ENCODE measurements at regions not wholly inside any gene's neighbourhood (a gene's known extent, or its start where the extent isn't known, plus 50 kb on each side); places are given as distances from the start of the nearest gene placed in this dataset.

DNA sequence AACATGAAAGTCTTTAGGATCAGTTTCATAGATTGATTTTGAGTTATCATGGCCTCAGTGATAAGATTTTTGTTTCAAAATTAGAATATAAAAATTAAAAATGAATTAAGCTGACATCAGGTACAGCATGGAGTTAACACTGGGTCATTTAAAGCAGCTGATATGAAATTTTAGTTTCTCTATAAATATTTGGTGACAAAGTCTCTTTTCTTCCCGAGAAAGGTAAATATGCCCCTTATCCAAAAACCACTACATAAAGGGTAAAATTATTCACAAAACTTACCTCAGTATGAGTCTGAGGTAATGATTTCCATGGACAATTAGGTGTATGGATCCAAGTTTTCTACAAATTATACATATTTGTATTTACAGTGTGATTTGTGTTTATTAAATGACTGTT, 121.5 kb upstream of the PJA2 start:
- no peak for DNase-seq (ENCODE audit: low read depth)

DNA sequence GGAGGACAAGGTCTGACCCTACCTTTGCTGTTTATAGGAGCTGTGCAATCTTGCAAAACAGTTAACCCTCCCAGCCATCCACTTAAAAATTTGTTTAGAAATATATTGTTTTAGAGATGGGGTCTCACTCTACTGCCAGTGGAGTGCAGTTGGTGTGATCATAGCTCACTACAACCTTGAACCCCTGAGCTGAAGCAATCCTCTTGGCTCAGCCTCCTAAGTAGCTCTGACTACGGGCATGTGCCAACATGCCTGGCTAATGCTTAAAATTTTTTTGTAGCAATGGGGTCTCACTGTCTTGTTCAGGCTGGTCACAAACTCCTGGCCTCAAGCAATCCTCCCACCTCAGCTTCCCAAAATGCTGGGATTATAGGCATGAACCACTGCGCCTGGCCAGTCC, 120.2 kb upstream of the PJA2 start:
- no peak for DNase-seq (ENCODE audit: low read depth)

DNA sequence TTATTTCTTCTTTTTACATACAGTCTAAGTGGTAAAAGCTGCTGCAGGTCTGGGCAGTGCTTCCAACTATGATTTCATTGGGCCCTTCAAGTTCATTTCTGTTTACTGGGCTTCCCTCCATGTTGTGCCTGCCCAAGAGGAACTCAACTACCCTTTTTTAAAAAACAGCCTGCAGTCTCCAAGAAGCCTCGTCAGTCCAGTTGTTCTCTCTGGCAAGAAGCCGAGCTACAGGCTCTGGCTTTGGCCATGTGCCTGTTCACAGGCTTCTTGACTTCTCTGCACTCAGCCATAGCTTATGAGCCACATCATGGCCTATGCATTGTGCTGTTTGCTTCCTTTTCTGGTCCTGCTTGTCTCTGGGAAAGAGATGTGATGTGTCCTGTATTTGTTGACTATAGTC, 119.7 kb upstream of the PJA2 start:
- DNase-seq (ENCODE audit: low read depth): no peak

DNA sequence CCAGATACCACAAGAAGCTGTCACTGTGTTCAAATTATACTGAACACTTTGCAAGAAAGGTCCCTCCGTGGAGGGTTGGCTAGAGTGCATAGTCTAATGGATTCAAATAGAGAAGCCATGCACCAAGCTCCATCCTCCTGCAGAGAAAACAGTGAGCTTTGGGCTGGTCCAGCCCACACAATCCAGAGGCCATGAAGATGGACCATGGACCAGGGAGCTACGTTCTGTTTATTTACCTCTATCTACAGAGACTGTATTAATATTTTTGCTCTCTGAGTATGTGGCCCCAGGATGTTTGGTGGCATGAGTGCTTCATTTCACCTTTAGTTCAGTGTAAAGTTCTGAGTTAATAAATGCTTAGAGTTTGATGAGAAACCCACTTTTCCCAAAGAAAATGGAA, 114.8 kb upstream of the PJA2 start:
- no peak for DNase-seq (ENCODE audit: low read depth)

DNA sequence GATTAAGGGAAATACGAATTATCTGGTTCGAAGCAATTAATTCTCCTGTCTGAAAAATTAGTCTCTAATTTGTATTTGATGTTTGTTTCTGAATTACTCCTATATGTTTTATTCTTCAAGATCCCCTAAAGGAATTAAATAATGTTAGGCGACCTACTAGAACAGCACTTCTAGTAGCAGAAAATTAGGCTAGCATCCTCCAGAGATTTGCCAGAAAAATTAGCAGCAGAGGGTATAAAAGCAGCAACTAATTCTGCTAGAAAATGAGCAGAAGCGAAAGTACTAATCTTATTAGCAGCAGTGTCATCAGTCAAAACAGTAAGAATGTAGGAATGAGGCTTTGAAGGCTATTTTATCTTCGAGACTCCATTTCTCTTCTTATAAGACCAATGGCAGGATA, 114.3 kb upstream of the PJA2 start:
- DNase-seq (ENCODE audit: low read depth): no peak

DNA sequence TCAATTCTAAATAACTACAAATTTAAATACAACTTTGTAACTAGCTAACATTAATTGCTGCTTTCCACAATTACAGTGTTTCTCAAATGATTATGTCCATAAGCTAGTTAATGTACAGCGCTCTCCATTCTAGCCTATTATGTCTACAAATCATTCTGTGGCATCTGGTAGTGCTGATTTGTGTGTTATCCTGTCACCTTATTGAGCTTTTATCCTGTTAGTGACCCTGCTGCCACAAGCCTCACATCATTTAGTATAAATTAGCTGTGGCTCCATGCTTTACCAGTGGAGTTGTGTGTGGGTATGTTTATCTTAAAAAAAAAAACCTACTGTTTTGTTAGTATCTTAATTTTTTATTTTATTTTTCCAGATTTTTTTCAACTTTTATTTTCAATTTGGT, 112.6 kb upstream of the PJA2 start:
- DNase-seq (ENCODE audit: low read depth): no peak

DNA sequence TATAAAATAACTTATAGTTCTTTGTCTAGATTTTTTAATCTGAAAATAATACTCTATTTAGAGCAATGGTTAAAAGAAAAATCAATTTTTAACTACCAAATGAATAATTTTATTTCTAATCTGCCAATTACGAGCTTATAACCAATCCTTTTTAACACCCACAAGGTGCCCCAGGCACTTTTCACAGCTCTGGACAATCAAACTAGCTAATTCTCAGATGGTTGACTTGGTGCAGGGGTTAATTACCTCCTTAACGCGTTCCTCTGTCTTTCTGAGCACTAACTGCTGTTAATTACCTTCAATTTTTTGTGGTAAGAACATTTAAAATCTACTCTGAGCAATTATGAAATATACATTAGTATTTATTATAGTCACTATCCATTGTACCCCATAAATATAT, 109.6 kb upstream of the PJA2 start:
- DNase-seq (ENCODE audit: low read depth): no peak

DNA sequence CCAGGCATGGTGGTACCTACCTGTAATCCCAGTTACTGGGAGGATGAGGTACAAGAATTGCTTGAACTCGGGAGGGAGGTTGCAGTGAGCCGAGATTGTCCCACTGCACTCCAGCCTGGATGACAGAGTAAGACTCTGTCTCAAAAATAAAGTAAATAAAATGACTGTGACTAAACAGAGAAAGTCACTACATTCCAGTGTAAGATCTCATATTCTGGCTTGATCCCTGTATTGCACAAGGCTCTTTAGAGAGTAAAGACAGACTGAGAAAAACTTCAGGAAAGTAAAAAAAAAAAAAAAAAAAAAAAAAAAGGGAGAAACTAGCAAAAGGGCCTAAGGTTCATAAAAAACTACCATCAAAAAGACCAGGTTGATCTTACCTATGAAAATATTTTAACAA, 106.6 kb upstream of the PJA2 start:
- no peak for DNase-seq (ENCODE audit: low read depth)

DNA sequence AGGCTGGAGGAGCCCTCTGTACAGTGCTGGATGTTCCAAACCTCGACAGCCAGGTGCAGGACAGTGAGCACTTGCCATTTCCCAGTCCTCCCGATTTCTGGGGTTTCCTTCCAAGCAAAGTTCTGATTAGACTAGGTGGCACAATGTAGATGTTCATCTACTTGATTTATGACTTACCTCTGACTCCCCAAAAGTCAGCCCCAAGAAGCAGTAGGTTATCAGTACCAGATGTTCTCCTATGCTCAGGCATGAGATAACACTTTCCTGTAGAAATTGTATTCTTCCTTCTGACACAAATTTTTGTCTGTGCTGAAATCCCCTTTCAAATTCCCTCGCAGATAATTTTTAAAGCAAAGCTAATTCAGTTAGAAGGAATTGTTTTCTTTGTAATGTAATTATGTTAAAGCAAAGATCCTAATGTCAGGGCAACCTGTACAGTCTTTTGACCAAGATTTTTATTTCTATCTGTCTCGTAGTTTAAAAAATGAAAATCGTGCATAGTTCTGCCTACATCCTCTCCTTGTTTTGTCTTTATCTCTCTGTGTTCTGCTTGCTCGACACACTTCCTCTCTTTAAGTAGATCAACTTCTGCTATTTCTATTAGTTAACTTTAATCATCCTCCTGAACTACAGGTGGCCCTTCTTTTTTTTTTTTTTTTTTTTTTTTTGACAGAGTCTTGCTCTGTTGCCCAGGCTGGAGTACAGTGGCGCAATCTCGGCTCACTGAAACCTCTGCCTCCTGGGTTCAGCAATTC, 102.4 kb upstream of the PJA2 start:
- DNase-seq (ENCODE audit: low read depth): no peak

DNA sequence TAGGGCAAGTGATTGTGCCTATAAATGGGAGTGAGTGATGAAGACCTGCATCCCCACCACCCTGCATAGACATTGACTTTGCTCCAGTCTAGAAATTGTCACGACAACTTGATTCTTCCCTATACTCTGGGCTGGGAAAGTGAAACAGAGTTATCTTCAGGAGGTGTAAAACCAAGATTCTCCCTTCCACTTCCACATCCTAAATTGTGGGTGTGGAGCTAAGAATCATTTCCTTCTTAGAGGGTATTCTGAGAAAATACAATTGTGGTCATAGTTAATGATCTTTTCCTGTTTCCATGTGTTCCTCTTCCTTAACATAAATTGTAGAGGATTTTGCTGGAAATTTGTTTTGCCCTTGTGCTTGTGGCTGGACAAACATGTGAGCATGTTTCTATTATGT, 96.8 kb upstream of the PJA2 start:
- DNase-seq (ENCODE audit: low read depth): no peak

DNA sequence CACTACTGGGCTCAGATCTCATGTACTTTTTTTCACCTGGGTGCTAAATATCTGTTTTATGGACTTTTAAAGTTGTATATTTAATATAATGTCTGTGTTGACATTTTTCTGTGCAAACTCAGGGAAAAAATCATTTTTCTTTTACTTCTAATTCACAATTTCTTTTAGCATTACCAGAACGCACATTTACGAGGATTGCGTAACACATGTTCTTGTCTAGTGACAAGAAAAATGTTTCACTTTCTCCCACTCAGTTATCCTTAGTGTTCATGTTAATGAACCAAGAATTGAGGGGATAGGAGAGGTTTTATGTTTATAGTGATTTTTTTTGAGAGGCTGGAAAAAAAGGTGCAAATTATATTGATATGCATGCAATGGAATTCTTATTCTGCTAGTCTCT, 86.3 kb upstream of the PJA2 start:
- DNase-seq (ENCODE audit: low read depth): no peak

DNA sequence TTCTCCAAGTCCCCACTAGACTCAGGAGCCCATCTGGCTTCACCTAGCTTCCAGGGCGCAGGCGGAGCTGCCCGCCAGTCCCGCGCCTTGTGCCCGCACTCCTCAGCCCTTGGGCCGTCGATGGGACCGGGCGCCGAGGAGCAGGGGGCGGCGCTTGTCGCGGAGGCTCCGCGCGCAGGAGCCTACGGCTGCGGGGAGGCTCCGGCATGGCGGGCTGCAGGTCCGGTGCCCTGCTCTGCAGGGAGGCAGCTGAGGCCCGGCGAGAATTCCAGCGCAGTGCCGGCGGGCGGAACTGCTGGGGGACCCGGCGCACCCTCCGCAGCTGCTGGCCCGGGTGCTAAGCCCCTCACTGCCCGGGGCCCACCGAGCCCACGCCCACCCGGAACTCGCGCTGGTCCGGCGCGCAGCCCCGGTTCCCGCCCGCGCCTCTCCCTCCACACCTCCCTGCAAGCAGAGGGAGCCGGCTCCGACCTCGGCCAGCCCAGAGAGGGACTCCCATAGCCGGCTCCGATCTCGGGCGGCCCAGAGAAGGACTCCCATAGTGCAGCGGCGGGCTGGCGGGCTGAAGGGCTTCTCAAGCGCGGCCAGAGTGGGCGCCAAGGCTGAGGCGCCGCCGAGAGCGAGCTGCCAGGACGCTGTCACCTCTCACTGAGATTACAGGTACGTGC, 78.1 kb upstream of the PJA2 start:
- DNase-seq (ENCODE audit: low read depth): no peak

DNA sequence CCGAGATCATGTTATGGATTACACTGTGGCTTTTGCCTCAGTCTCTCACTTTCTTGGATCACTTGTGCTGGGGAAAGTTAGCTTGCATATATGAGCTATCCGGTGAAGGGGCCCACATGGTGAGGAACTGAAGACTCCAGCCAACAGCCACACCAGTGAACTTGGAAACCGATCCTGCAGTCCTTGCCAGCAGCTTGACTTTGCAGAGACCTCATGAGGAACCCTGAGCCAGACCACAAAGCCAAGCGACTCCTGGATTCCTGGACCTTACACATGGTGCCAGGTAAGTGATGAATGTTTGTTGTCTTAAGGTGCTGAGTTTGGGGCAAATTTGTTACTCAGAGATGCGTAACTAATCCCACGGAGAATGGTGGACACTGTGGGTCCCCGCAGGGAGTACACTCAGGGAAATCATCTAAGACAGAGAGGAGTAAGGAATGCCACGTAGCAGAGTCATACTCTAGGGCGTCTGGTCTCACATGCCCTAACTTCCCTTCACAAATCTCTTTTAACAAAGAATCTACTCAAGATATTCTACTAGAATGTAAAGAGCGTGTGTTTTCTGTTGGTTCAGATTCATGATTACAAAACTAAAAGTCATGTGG, 76.5 kb upstream of the PJA2 start:
- no peak for DNase-seq (ENCODE audit: low read depth)

DNA sequence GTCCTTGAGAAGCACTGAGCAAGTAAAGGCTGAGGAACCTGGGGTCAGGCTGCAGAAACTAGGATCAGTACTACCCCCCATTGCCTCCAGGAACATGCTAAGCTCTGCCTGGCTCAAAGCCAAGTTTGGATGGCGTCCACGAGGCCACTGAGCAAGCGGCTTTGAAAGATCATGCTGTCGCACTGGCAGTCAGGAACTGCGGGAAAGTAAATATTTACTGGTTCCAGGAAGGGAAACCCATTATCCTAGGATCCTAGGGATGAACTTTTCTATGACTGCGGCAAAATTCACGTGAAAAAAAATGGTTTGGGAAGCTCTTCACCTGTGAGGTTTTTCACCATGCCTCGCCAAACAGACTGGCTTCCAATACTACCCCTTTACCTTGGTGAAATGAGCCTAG, 75.3 kb upstream of the PJA2 start:
- DNase-seq (ENCODE audit: low read depth): no peak

DNA sequence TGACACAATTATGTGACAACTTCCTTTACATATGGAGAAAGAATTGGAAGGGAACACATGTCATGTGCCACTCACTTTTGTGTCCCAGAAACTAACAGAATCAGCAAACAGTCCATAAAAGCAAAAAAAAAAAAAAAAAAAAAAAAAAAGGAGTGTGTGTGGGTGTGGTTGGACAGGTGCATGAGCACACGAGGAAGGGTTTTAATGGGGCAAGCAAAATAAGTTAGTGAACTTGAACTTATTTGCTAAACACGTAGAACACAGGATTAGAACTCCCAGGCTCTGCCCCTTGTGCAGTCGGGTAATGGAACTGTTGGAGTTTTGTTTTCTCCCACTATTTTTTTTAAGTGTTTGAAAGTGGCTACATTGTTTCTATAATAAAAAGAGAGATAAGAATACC, 74.8 kb upstream of the PJA2 start:
- no peak for DNase-seq (ENCODE audit: low read depth)

DNA sequence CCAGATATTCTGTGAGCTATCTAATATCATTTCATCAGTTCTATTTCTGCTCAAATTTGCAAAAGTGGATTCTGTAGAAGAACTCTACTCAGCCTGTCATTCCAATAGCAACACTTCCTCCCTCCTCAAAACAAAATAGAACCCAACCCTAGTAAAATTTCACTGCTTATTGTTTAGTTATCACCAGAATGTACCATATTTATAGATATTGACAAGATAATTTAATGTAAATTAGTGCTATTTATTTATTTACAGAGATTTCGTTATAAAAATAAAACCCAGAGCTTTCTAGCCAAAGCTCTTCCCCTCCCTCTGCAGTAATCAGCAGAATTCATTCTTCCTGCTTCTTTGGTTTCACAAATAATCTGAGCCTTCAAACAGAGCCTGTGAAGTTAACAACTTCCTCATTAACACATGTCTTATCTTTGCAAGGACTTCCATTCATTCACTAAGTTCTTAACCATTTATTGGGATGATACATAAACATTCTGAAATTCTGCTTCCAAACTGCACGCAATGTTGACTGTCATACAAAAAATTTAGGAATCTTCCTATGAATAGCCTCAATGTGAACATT, 73.7 kb upstream of the PJA2 start:
- no peak for DNase-seq (ENCODE audit: low read depth)

DNA sequence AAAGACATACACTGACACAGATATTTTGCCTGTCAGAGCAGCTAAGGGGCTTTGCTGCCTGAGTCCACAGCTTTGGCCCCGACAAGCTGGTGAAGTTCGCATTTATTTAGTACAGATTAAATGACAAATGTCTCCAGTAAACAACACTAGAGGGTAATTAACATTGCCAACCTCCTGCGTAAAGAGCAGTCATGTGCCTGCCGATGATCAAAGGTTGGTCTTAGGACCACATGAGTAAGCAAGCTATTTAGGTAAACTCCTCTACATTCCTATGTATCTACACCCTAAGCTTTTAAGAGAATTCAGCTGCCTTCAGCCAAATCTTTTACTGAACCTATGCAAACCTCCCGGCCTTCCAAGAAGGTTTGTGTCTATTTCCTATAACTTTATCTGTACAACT, 73.0 kb upstream of the PJA2 start:
- DNase-seq (ENCODE audit: low read depth): no peak

DNA sequence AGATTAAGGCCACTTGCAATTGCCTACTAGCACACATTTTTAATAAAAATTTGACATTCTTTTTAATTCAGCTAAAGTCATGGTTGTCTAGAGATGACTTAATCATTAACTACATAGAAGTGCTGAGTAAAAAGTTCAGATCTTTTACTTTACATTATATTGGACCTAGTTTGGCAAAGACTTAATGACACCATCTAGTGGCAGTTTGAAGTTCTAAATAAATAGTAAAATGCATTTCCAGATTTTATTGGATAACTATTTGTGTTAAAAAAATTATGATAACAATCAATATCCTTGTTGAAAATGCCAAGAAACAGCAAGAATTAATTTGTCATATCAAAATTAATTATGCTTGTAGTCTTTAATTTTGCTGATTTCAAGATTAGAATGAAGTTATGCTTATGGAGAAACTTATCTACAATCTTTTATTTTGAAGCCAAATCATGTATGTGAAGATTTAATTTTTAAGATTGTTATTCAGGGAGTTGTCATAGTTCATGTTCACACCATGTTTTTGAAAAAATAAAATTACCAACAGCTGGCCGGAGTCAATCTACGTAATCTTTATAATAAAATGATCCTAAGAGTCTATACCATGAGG, 69.6 kb upstream of the PJA2 start:
- DNase-seq (ENCODE audit: low read depth): no peak

DNA sequence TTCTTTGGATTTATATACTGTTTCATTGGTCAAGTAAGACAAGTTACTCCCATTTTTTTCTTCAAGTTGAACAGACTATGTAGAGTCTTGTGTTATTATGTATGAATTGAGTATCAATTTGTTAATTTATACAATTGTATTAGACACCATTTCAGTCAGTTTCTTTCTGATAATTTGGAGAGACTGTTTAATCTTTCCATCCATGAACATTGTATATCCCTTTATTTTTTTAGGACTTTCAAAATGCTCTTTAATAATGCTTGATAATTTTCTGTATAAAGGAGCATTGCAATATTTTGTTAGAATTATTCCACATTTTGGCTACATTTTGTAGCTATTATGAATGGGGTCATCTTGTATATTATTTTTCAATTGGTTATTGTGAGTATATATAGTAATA, 69.1 kb upstream of the PJA2 start:
- DNase-seq (ENCODE audit: low read depth): no peak

DNA sequence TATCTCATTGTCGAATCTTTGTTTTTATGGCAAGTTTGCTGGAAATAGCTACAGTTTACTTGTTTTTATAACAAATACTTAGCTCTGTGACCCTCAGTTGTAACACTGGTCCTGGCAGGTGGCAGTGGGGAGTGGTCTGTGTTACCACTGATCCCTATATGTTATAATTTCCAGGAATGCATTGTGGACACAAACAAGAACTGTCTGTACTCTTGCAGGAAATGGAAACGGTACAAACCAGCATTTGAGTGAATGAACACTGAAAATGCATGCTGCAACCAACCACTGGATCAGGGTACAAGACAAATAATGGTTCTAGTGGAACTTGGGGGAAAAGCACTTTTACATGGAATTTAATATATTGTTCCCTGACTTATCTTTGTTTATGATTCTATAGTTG, 66.5 kb upstream of the PJA2 start:
- no peak for DNase-seq (ENCODE audit: low read depth)

DNA sequence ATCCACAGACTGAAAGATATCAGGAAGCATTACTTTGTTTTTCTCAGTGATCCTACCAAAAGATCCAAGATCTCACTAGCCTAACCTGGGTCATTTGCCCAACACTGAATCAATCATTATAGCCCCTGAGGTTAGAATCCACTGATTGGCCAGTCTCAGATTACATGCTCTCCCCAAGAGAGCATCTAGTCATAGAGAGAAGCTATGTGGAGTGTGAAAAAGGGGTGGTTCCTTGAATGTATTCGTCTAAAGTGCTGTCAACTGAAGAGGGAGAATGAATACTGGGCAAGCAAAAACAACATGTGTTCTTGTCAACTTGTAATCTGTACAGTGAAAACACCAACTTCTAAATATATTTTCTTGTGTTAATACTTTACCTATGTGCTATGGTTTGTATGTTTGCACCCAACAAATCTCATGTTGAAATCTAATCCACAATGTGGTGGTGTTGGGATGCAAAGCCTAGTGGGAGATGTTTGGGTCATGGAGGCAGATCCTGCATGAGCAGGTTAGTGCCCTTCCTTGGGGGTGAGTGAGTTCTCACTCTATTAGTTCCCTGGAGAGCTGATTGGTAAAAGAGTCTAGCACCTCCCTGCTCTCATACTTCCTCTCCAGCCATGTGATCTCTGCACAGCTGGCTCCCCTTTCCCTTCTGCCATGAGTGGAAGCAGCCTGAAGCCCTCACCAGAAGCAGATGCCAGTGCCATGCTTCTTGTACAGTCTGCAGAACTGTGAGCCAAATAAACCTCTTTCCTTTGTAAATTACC, 60.3 kb upstream of the PJA2 start:
- no peak for DNase-seq (ENCODE audit: low read depth)

DNA sequence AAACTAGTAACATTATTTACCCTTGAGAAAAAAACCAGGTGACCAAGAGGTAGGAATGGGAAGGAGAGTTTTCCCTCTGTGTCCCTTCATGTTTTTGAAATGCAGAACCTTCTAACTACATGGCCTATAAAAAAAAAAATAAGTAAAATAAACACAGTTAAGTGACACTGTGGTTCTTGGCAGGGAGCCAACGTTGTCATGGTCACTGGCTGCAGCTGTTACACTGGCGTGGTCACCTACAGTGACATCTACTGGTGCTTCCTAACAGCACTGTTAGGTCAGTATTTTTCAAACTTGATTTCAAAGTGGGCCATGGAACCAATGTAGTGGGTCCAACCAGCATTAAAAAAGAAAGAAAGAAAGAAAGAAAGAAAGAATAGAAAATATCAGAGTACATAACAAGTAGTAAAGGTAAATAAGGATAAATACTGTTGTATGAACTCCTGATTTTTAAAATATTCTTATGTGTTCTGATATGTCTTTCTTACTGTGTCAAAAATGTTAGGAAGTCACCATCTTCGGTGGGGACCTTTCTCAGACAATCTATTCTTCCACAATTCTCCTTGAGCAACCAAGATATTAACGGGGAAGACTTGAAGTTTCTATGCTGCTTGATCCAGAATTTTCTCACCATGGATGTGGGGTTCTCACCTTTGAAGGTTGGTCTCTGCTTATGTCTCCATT, 59.1 kb upstream of the PJA2 start:
- peak; percentile 36 for DNase-seq (ENCODE audit: low read depth)

Measured in stimulated activated CD4-positive, alpha-beta T cell treated with anti-CD3 and anti-CD28 coated beads, Interleukin-2, amount 100 ng/mL, for 4 hours (primary cell).